PC-9 (cell line): ENCODE measurements at regions not wholly inside any gene's neighbourhood (a gene's known extent, or its start where the extent isn't known, plus 50 kb on each side); places are given as distances from the start of the nearest gene placed in this dataset.

Experiments
- BruUV-seq: library from RNA; stranded (reverse); fragments of 400-500 nt; replicated peaks from 2 replicates; lab custom pipeline; 2021; lab: Mats Ljungman, UMichigan
- CTCF ChIA-PET: fragments of 300-600 bp; sonication (Branson Sonifier 250); formaldehyde crosslinking; loops from one replicate; lab custom pipeline; 2022; ENCODE audit warnings: antibody characterized with exemption; lab: Charles Lee
- POLR2A ChIA-PET: fragments of 300-600 bp; sonication (Branson Sonifier 250); formaldehyde crosslinking; loops from one replicate; lab custom pipeline; 2022; ENCODE audit warnings: antibody characterized with exemption; ENCODE audit not compliant: unreplicated experiment; lab: Charles Lee
- DNase-seq, 2 experiments: peaks; one replicate each; pipeline versions ENCODE4 v3.0.0 to v3.0.0-alpha.2; 2015 to 2022; ENCODE audit warnings: mixed read lengths in 1 of 2
- H2AFZ ChIP-seq: fragments of 200-600 bp; sonication (generic); 2 replicates; pipeline ENCODE4 v1.8.1; 2017; ENCODE audit warnings: antibody characterized with exemption
- H3F3A ChIP-seq: fragments of 200-600 bp; sonication (generic); 2 replicates; pipeline ENCODE4 v1.8.1; 2017; ENCODE audit warnings: antibody characterized with exemption, mild to moderate bottlenecking, low read depth; ENCODE audit not compliant: insufficient read depth
- H3K27ac ChIP-seq: fragments of 200-600 bp; sonication (generic); 2 replicates; pipeline ENCODE4 v1.6.1; 2016; ENCODE audit warnings: mixed run types
- H3K27me3 ChIP-seq: fragments of 200-600 bp; sonication (generic); 2 replicates; pipeline ENCODE4 v1.6.1; 2016; ENCODE audit warnings: low read depth, mixed run types; ENCODE audit not compliant: insufficient read depth
- H3K36me3 ChIP-seq: fragments of 200-600 bp; sonication (generic); 2 replicates; pipeline ENCODE4 v1.6.1; 2016; ENCODE audit warnings: low read depth, mixed run types
- H3K4me1 ChIP-seq: fragments of 200-600 bp; sonication (generic); replicated peaks from 2 replicates; pipeline ENCODE4 v1.6.1; 2016; ENCODE audit warnings: mixed run types; ENCODE audit not compliant: insufficient read depth
- H3K4me2 ChIP-seq: fragments of 200-600 bp; sonication (generic); 2 replicates; pipeline ENCODE4 v1.6.1; 2017; ENCODE audit warnings: mixed run types
- H3K4me3 ChIP-seq: fragments of 200-600 bp; sonication (generic); 2 replicates; pipeline ENCODE4 v1.6.1; 2016; ENCODE audit warnings: mixed run types
- H3K79me2 ChIP-seq: fragments of 200-600 bp; sonication (generic); 2 replicates; pipeline ENCODE4 v1.6.1; 2017; ENCODE audit warnings: low read depth, mixed run types
- H3K9me2 ChIP-seq: fragments of 200-600 bp; sonication (generic); 2 replicates; pipeline ENCODE4 v1.8.1; 2017; ENCODE audit warnings: mild to moderate bottlenecking; ENCODE audit not compliant: insufficient read depth
- H3K9me3 ChIP-seq: fragments of 200-600 bp; sonication (generic); 2 replicates; pipeline ENCODE4 v1.8.1; 2016; ENCODE audit warnings: low read depth; ENCODE audit not compliant: insufficient read depth
- H4K20me1 ChIP-seq: fragments of 200-600 bp; sonication (generic); 2 replicates; pipeline ENCODE4 v1.8.1; 2017; ENCODE audit not compliant: insufficient read depth
- EZH2 ChIP-seq: fragments of 200-600 bp; sonication (generic); IDR thresholded peaks from 2 replicates; pipeline ENCODE4 v1.8.0; 2017; ENCODE audit warnings: antibody characterized with exemption, low read depth
- intact Hi-C: fragments of 100-400 bp; cut with micrococcal nuclease; formaldehyde crosslinking; loops from one replicate; pipeline ENCODE4 v1.10.0; 2022; ENCODE audit not compliant: unreplicated experiment
- TF ChIP-seq, protein P1 (sequence below): fragments of 200-600 bp; sonication (generic); conservative IDR thresholded peaks from 2 replicates; pipeline ENCODE4 v1.6.1; 2017; ENCODE audit warnings: mixed run types, antibody characterized with exemption, mild to moderate bottlenecking, moderate library complexity

DNA sequence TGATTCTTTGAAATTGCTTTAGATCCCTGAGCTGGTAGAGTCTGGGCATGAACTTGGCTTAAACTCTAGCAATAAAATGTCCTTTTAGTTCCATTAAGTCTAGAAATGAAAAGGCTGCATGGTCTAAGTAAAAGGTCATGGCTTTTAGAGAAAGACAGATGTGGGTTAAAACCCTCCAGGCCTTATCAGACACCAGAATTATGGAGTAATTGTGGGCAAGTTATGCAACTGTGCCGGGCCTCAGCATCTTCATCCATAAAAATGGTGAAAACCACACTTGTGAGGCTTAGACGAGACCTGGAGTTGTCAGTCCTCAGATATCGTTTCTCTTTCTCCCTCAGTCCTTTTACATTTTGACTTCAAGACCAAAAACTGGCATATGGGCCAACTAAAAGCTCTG, 597.9 kb upstream of the KIRREL3 start:
- Histone ChIP-seq H4K20me1 (no peaks in the 10 kb centered on the region), H3K9me3 (no peaks in the 10 kb centered on the region), H3K9me2 (no peaks in the 10 kb centered on the region), H3K4me1 (no peaks in the 10 kb centered on the region), H3K79me2 (no peaks in the 10 kb centered on the region), H2AFZ (no peak overlapping the region), H3K27me3 (peaks cover 26% of the 10 kb centered on the region), H3K27ac (no peak overlapping the region), H3F3A (no peaks in the 10 kb centered on the region), H3K4me3 (no peak overlapping the region), H3K36me3 (no peaks in the 10 kb centered on the region), H3K4me2 (no peak overlapping the region)
- intact Hi-C loops = no loop called here
- ChIA-PET CTCF (interaction anchor here (0.6 kb wide), 1 partner anchor 325 kb away, joined by 3 read pairs; no protein-coding TSS in a partner anchor), POLR2A (no interaction called here)
- TF ChIP-seq, protein P1, sequence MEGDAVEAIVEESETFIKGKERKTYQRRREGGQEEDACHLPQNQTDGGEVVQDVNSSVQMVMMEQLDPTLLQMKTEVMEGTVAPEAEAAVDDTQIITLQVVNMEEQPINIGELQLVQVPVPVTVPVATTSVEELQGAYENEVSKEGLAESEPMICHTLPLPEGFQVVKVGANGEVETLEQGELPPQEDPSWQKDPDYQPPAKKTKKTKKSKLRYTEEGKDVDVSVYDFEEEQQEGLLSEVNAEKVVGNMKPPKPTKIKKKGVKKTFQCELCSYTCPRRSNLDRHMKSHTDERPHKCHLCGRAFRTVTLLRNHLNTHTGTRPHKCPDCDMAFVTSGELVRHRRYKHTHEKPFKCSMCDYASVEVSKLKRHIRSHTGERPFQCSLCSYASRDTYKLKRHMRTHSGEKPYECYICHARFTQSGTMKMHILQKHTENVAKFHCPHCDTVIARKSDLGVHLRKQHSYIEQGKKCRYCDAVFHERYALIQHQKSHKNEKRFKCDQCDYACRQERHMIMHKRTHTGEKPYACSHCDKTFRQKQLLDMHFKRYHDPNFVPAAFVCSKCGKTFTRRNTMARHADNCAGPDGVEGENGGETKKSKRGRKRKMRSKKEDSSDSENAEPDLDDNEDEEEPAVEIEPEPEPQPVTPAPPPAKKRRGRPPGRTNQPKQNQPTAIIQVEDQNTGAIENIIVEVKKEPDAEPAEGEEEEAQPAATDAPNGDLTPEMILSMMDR = no peak
- TF ChIP-seq EZH2 = no peak
- no peak for DNase-seq
- no TSS peak for BruUV-seq

DNA sequence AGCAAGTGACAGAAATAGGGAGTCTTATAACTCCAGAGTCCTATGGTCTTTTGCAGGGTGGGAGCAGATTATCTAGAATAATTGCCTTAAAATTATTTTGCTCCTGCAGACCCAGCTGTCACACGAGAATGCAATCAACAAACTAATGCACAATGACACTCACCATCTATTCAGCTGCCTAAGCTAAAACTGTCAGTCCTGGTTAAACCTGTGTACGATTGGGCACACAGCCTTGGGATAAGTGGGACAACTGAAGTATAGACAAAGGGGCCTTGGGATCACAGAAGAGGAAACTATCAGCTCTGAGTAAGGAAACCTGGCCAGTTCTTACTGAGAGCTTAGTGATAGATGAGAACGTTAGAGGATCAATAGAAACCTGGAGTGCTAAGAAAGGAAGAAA, 595.9 kb upstream of the KIRREL3 start:
- no peak overlapping the region for H3K4me3 ChIP-seq
- H3F3A ChIP-seq = no peaks in the 10 kb centered on the region
- H2AFZ ChIP-seq = no peak overlapping the region
- no peak overlapping the region for H3K27ac ChIP-seq
- H3K4me2 ChIP-seq = no peak overlapping the region
- intact Hi-C loops = no loop called here
- no peaks in the 10 kb centered on the region for H4K20me1 ChIP-seq
- H3K4me1 ChIP-seq = no peaks in the 10 kb centered on the region
- H3K9me2 ChIP-seq = no peaks in the 10 kb centered on the region
- H3K36me3 ChIP-seq = no peaks in the 10 kb centered on the region
- no peak for DNase-seq
- CTCF ChIA-PET = no interaction called here
- POLR2A ChIA-PET = no interaction called here
- no peaks in the 10 kb centered on the region for H3K79me2 ChIP-seq
- H3K9me3 ChIP-seq = no peaks in the 10 kb centered on the region
- H3K27me3 ChIP-seq = peaks cover 38% of the 10 kb centered on the region
- BruUV-seq = no TSS peak
- no peak for TF ChIP-seq EZH2
- TF ChIP-seq, protein P1 = no peak

DNA sequence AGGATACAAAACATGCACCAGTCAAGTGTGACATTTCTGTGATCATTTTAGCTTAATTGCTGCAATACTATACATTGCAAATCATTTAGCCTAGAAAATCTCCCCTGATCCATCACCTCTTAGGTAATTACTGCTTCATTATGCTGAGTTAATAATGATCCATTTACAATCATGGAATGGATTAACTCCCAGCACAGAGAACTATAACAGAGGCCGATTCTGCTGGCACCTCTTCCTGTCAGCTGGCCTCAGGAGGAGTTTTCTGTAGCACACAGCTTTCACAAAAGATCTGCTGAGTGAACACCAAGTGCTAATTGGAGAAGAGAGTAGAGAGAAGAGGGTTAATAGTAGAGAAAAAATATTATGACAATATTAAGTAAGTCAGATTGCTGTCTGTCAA, 591.8 kb upstream of the KIRREL3 start:
- H4K20me1 ChIP-seq = no peaks in the 10 kb centered on the region
- no peak overlapping the region for H2AFZ ChIP-seq
- no peaks in the 10 kb centered on the region for H3F3A ChIP-seq
- TF ChIP-seq, protein P1 = no peak
- no peak for TF ChIP-seq EZH2
- H3K4me1 ChIP-seq = no peaks in the 10 kb centered on the region
- no peaks in the 10 kb centered on the region for H3K9me3 ChIP-seq
- no peak for DNase-seq
- no peak overlapping the region for H3K4me3 ChIP-seq
- BruUV-seq = no TSS peak
- H3K36me3 ChIP-seq = no peaks in the 10 kb centered on the region
- intact Hi-C loops = no loop called here
- H3K27me3 ChIP-seq = peaks cover 38% of the 10 kb centered on the region
- POLR2A ChIA-PET = no interaction called here
- no peaks in the 10 kb centered on the region for H3K9me2 ChIP-seq
- H3K27ac ChIP-seq = no peak overlapping the region
- H3K4me2 ChIP-seq = no peak overlapping the region
- CTCF ChIA-PET = no interaction called here
- H3K79me2 ChIP-seq = no peaks in the 10 kb centered on the region
